Trophoblast cell (in vitro differentiated cells and primary cell): ENCODE measurements at regions not wholly inside any gene's neighbourhood (a gene's known extent, or its start where the extent isn't known, plus 50 kb on each side); places are given as distances from the start of the nearest gene placed in this dataset.

Source experiments
- DNase-seq, 2 donors: peaks; one replicate each; pipeline ENCODE4 v3.0.0-alpha.2; 2016
- H2AFZ ChIP-seq: 2 replicates; pipeline ENCODE4 v1.6.1; 2013; ENCODE audit warnings: low read length, moderate library complexity, mild to moderate bottlenecking; ENCODE audit not compliant: insufficient read depth, poor library complexity
- H2AK5ac ChIP-seq: 2 replicates; pipeline ENCODE4 v1.6.1; 2013; ENCODE audit warnings: mild to moderate bottlenecking, low read length
- H2BK120ac ChIP-seq: 2 replicates; pipeline ENCODE4 v1.6.1; 2013; ENCODE audit warnings: low read length, mild to moderate bottlenecking, moderate library complexity; ENCODE audit not compliant: insufficient read depth, poor library complexity
- H2BK12ac ChIP-seq: 2 replicates; pipeline ENCODE4 v1.6.1; 2013; ENCODE audit warnings: mild to moderate bottlenecking, low read length, moderate library complexity
- H2BK5ac ChIP-seq: 2 replicates; pipeline ENCODE4 v1.6.1; 2013; ENCODE audit warnings: low read length, low read depth, moderate library complexity, mild to moderate bottlenecking; ENCODE audit not compliant: poor library complexity
- H3K14ac ChIP-seq: 2 replicates; pipeline ENCODE4 v1.6.1; 2013; ENCODE audit warnings: mild to moderate bottlenecking, low read length
- H3K18ac ChIP-seq: 2 replicates; pipeline ENCODE4 v1.6.1; 2013; ENCODE audit warnings: mild to moderate bottlenecking, low read length
- H3K23ac ChIP-seq: 2 replicates; pipeline ENCODE4 v1.6.1; 2013; ENCODE audit warnings: low read length
- H3K27ac ChIP-seq: 2 replicates; pipeline ENCODE4 v1.5.1; 2013; ENCODE audit warnings: low read depth, mild to moderate bottlenecking, inconsistent platforms, low read length, moderate library complexity
- H3K27me3 ChIP-seq: 2 replicates; pipeline ENCODE4 v1.6.1; 2013; ENCODE audit warnings: inconsistent platforms, mild to moderate bottlenecking, low read length, moderate library complexity; ENCODE audit not compliant: insufficient read depth
- H3K36me3 ChIP-seq, 2 experiments: 1 replicate in 1 of 2; 2 replicates in 1 of 2; pipeline ENCODE4 v1.6.1; 2013; ENCODE audit warnings: low read length in 2 of 2, mild to moderate bottlenecking in 2 of 2, moderate library complexity in 1 of 2; ENCODE audit not compliant: insufficient read depth in 2 of 2, control insufficient read depth in 1 of 2
- H3K4ac ChIP-seq: 2 replicates; pipeline ENCODE4 v1.6.1; 2013; ENCODE audit warnings: low read depth, mild to moderate bottlenecking, low read length, moderate library complexity
- H3K4me1 ChIP-seq, 2 experiments: 1 replicate in 1 of 2; 2 replicates in 1 of 2; pipeline ENCODE4 v1.6.1; 2013; ENCODE audit warnings: low read length in 2 of 2, mild to moderate bottlenecking in 2 of 2, moderate library complexity in 1 of 2; ENCODE audit not compliant: insufficient read depth in 2 of 2, control insufficient read depth in 1 of 2
- H3K4me2 ChIP-seq: 2 replicates; pipeline ENCODE4 v1.6.1; 2013; ENCODE audit warnings: inconsistent platforms, mild to moderate bottlenecking, low read length, moderate library complexity
- H3K4me3 ChIP-seq: 2 replicates; pipeline ENCODE4 v1.5.1; 2013; ENCODE audit warnings: mild to moderate bottlenecking, low read depth, low read length, inconsistent platforms
- H3K79me1 ChIP-seq: one replicate; pipeline ENCODE4 v1.6.1; 2013; ENCODE audit warnings: low read length
- H3K79me2 ChIP-seq: 2 replicates; pipeline ENCODE4 v1.6.1; 2013; ENCODE audit warnings: low read length, mild to moderate bottlenecking; ENCODE audit not compliant: control insufficient read depth, insufficient read depth, poor library complexity
- H3K9ac ChIP-seq: 2 replicates; pipeline ENCODE4 v1.6.1; 2013; ENCODE audit warnings: mild to moderate bottlenecking, low read length
- H3K9me3 ChIP-seq: 2 replicates; pipeline ENCODE4 v1.6.1; 2013; ENCODE audit warnings: low read depth, mild to moderate bottlenecking, control low read depth, inconsistent platforms, low read length; ENCODE audit not compliant: insufficient read depth
- H4K12ac ChIP-seq: 2 replicates; pipeline ENCODE4 v1.6.1; 2013; ENCODE audit warnings: low read depth, mild to moderate bottlenecking, low read length, moderate library complexity
- H4K8ac ChIP-seq: 2 replicates; pipeline ENCODE4 v1.6.1; 2013; ENCODE audit warnings: low read depth, mild to moderate bottlenecking, low read length, moderate library complexity
- H4K91ac ChIP-seq: one replicate; pipeline ENCODE4 v1.6.1; 2013; ENCODE audit warnings: low read depth, mild to moderate bottlenecking, low read length, moderate library complexity
- WGBS: extraction: QIAGEN DNeasy Blood & Tissue Kit; methylation state at CpG from one replicate; pipeline ENCODE4 v1.1.7; 2013; ENCODE audit warnings: missing lambda C conversion rate; ENCODE audit not compliant: insufficient read length, insufficient coverage; ENCODE audit errors: extremely low coverage; 5-methylcytosine and 5-hydroxymethylcytosine counted together

DNA sequence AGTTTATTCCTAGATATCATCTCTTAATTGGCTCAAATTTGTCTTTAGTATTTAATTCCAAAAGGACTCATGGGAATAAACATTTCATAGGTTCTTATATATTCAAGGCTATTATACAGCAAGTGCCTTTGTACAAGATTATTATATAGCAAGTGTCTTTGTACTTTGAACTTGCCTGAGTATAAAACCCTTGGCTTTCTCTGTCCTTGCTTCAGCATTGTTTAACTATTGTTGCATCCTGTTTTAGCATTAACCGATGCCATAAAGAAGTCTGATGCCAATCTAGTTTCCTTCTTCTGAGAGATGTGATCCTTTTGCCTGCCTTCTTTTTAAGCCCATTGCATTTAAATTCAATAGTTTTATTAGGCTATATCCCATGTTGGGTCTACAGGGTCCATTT is 270.0 kb downstream of the NEBL start:
- Histone ChIP-seq H4K12ac (no peak overlapping the region), H2AK5ac (no peak overlapping the region), H4K91ac (no peak overlapping the region), H3K4me2 (no peak overlapping the region), H3K79me2 (no peaks in the 10 kb centered on the region), H3K14ac (no peak overlapping the region), H3K9ac (no peak overlapping the region), H3K4ac (no peak overlapping the region), H3K4me3 (no peak overlapping the region), H3K23ac (no peak overlapping the region), H2BK5ac (no peak overlapping the region), H3K27me3 (no peaks in the 10 kb centered on the region), H2AFZ (no peak overlapping the region), H3K9me3 (no peaks in the 10 kb centered on the region), H3K4me1 (no peaks in the 10 kb centered on the region), H3K18ac (no peak overlapping the region), H2BK120ac (no peak overlapping the region), H3K36me3 (no peaks in the 10 kb centered on the region), H2BK12ac (no peak overlapping the region), H3K79me1 (no peaks in the 10 kb centered on the region), H4K8ac (no peak overlapping the region), H3K27ac (no peak overlapping the region)
- WGBS, result no CpG with 5 or more reads among the region's 1 CpG
- no peak for DNase-seq

DNA sequence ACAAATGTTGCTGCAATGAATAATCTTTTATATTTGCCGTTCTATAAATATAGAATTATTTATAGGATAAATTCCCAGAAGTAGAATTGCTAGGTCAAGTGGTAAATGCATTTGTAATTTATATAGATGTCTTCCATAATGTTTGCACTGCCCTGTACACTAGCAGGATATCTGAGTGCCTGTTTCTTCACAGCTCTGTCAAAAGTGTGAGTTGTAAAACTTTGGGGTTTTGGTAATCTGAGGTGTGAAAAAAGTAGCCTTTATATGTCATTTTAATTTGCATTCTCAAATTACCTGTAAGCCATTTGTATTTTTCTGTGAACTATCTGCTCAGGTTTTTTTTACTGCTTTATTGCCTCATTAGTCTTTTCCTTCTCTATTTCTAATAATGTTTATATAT is 271.2 kb downstream of the NEBL start:
- Histone ChIP-seq H3K9me3 (no peaks in the 10 kb centered on the region), H3K14ac (no peak overlapping the region), H3K4me2 (no peak overlapping the region), H4K12ac (no peak overlapping the region), H3K9ac (no peak overlapping the region), H2BK120ac (no peak overlapping the region), H4K91ac (no peak overlapping the region), H3K4me1 (no peaks in the 10 kb centered on the region), H2AK5ac (no peak overlapping the region), H4K8ac (no peak overlapping the region), H3K27ac (no peak overlapping the region), H3K4me3 (no peak overlapping the region), H3K36me3 (no peaks in the 10 kb centered on the region), H3K4ac (no peak overlapping the region), H2AFZ (no peak overlapping the region), H3K79me2 (no peaks in the 10 kb centered on the region), H3K18ac (no peak overlapping the region), H3K27me3 (no peaks in the 10 kb centered on the region), H2BK5ac (no peak overlapping the region), H2BK12ac (no peak overlapping the region), H3K23ac (no peak overlapping the region), H3K79me1 (no peaks in the 10 kb centered on the region)
- no CpG with 5 or more reads among the region's 1 CpG for WGBS
- no peak for DNase-seq

DNA sequence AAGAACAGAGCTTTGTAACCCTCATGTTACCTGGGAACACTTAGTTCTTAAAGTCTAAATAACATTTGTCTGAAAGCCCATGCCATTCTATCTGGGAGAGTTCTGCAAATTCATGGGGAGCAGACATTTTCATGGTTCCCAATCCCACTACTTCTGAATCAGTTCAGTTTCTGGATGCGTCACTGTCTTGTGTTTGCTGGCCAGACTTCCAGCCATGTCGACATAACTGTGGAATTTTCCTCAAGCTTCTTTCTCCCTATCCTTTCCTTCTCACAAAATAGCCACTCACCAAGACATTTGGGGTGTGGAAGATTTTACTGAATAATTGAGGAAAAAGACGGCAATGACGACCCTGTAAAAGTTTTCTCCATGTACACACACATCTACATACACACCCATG is 272.5 kb downstream of the NEBL start:
- Histone ChIP-seq H3K18ac (no peak overlapping the region), H3K23ac (no peak overlapping the region), H2AFZ (no peak overlapping the region), H3K27ac (no peak overlapping the region), H2BK12ac (no peak overlapping the region), H3K9ac (no peak overlapping the region), H4K91ac (no peak overlapping the region), H3K14ac (no peak overlapping the region), H3K79me2 (no peaks in the 10 kb centered on the region), H3K4me1 (no peaks in the 10 kb centered on the region), H2BK5ac (no peak overlapping the region), H3K4ac (no peak overlapping the region), H3K4me2 (no peak overlapping the region), H2AK5ac (no peak overlapping the region), H3K27me3 (no peaks in the 10 kb centered on the region), H4K8ac (no peak overlapping the region), H3K9me3 (no peaks in the 10 kb centered on the region), H2BK120ac (no peak overlapping the region), H3K36me3 (no peaks in the 10 kb centered on the region), H3K79me1 (no peaks in the 10 kb centered on the region), H3K4me3 (no peak overlapping the region), H4K12ac (no peak overlapping the region)
- no CpG with 5 or more reads among the region's 4 CpGs for WGBS
- DNase-seq, result no peak

DNA sequence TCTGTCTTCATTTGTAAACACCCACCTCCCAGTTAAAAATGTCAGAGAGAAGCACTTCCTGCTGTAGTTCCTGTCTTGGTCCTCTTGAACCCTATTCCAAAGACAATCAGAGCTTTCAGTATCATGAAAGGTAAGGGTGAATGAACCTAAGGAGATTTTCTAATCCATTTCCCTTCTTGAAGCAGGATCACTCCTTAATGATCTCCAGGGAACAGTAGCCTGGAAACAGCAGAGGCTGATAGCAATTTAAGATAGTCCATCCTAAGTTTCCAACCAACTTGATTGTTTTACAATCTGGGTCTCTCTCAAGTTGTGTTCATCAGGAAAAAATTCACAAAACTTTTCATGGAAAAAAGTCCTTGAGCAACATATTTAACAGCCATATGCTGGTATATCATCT is 273.6 kb downstream of the NEBL start:
- H3K4me2 ChIP-seq, result no peak overlapping the region
- H3K79me2 ChIP-seq, result no peaks in the 10 kb centered on the region
- H2AK5ac ChIP-seq, result no peak overlapping the region
- H3K18ac ChIP-seq, result no peak overlapping the region
- H2BK12ac ChIP-seq, result no peak overlapping the region
- H3K9ac ChIP-seq, result no peak overlapping the region
- H3K14ac ChIP-seq, result no peak overlapping the region
- no peak overlapping the region for H3K23ac ChIP-seq
- no peak overlapping the region for H4K91ac ChIP-seq
- no peak overlapping the region for H4K12ac ChIP-seq
- no peak overlapping the region for H2BK5ac ChIP-seq
- DNase-seq, result no peak
- H3K27ac ChIP-seq, result no peak overlapping the region
- H3K4ac ChIP-seq, result no peak overlapping the region
- H3K79me1 ChIP-seq, result no peaks in the 10 kb centered on the region
- no peaks in the 10 kb centered on the region for H3K27me3 ChIP-seq
- no peaks in the 10 kb centered on the region for H3K36me3 ChIP-seq
- H3K4me1 ChIP-seq, result no peaks in the 10 kb centered on the region
- H2BK120ac ChIP-seq, result no peak overlapping the region
- H3K4me3 ChIP-seq, result no peak overlapping the region
- H3K9me3 ChIP-seq, result no peaks in the 10 kb centered on the region
- H2AFZ ChIP-seq, result no peak overlapping the region
- no peak overlapping the region for H4K8ac ChIP-seq
